Keratinocyte (primary cell): ENCODE measurements at regions not wholly inside any gene's neighbourhood (a gene's known extent, or its start where the extent isn't known, plus 50 kb on each side); places are given as distances from the start of the nearest gene placed in this dataset.

Experiments
- DNase-seq: peaks from one replicate; pipeline ENCODE4 v3.0.0-alpha.2; 2011; ENCODE audit warnings: low read depth, missing footprints, low spot score
- FAIRE-seq: peaks from 2 replicates; lab custom pipeline; 2011; peaks lifted over from hg19 to GRCh38; lab: Jason Lieb, UNC
- H2AFZ ChIP-seq: 2 replicates; pipeline ENCODE4 v1.6.0; 2012; ENCODE audit warnings: low read length, control low read depth, inconsistent platforms; ENCODE audit not compliant: control insufficient read depth
- H3K27ac ChIP-seq: 2 replicates; pipeline ENCODE4 v1.5.1; 2011; ENCODE audit warnings: low read length; ENCODE audit not compliant: control insufficient read depth, insufficient read depth
- H3K27me3 ChIP-seq: 3 replicates; pipeline ENCODE4 v1.6.0; 2011; ENCODE audit warnings: low read length; ENCODE audit not compliant: control insufficient read depth, insufficient read depth; ENCODE audit errors: extremely low read depth
- H3K36me3 ChIP-seq, 2 experiments: 2 replicates in 1 of 2; 3 replicates in 1 of 2; pipeline ENCODE4 v1.5.1; 2011; ENCODE audit warnings: low read length in 2 of 2, mild to moderate bottlenecking in 1 of 2; ENCODE audit not compliant: control insufficient read depth in 2 of 2, insufficient read depth in 2 of 2; ENCODE audit errors: extremely low read depth in 1 of 2
- H3K4me1 ChIP-seq: 3 replicates; pipeline ENCODE4 v1.5.1; 2011; ENCODE audit warnings: low read length; ENCODE audit not compliant: control insufficient read depth, insufficient read depth; ENCODE audit errors: extremely low read depth
- H3K4me2 ChIP-seq: 3 replicates; pipeline ENCODE4 v1.6.0; 2011; ENCODE audit warnings: low read depth, low read length; ENCODE audit not compliant: control insufficient read depth, insufficient read depth; ENCODE audit errors: extremely low read depth
- H3K4me3 ChIP-seq, 3 experiments: fragments of 200-600 bp in 1 of 3; sonication (generic) in 1 of 3; 2 replicates in 2 of 3; 3 replicates in 1 of 3; pipeline ENCODE4 v1.5.1; 2011 to 2016; ENCODE audit warnings: low read length in 3 of 3, mild to moderate bottlenecking in 3 of 3, control low read depth in 2 of 3, inconsistent platforms in 1 of 3, low read depth in 1 of 3, mixed read lengths in 1 of 3, mixed run types in 1 of 3, moderate library complexity in 1 of 3; ENCODE audit not compliant: control insufficient read depth in 2 of 3, insufficient read depth in 2 of 3; ENCODE audit errors: extremely low read depth in 1 of 3
- H3K79me2 ChIP-seq: 2 replicates; pipeline ENCODE4 v1.6.0; 2012; ENCODE audit warnings: low read length; ENCODE audit not compliant: control insufficient read depth, insufficient read depth
- H3K9ac ChIP-seq: 3 replicates; pipeline ENCODE4 v1.6.0; 2011; ENCODE audit warnings: low read length; ENCODE audit not compliant: control insufficient read depth, insufficient read depth; ENCODE audit errors: extremely low read depth
- H3K9me1 ChIP-seq: 3 replicates; pipeline ENCODE4 v1.6.0; 2011; ENCODE audit warnings: low read length; ENCODE audit not compliant: control insufficient read depth, insufficient read depth; ENCODE audit errors: extremely low read depth
- H3K9me3 ChIP-seq: 2 replicates; pipeline ENCODE4 v1.5.1; 2012; ENCODE audit warnings: low read depth, low read length; ENCODE audit not compliant: control insufficient read depth
- H4K20me1 ChIP-seq: 3 replicates; pipeline ENCODE4 v1.6.0; 2011; ENCODE audit warnings: low read length; ENCODE audit not compliant: control insufficient read depth, insufficient read depth; ENCODE audit errors: extremely low read depth
- EZH2 ChIP-seq: IDR thresholded peaks from one replicate; pipeline ENCODE4 v1.6.1; 2012; ENCODE audit warnings: inconsistent platforms, mild to moderate bottlenecking, low read length, moderate library complexity
- dilution Hi-C: fragments of 300-500 bp; cut with MboI; formaldehyde crosslinking; loops from one replicate; pipeline ENCODE4 v1.7.0; 2020; ENCODE audit warnings: low sequenced_read_pairs; ENCODE audit not compliant: extremely low pct_ligation_motif_present
- TF ChIP-seq, protein P1 (sequence below), 3 experiments: IDR thresholded peaks in 1 of 3; conservative IDR thresholded peaks in 1 of 3; optimal IDR thresholded peaks in 1 of 3; 2 replicates in 2 of 3; 3 replicates in 1 of 3; pipeline versions ENCODE3 to v1.5.1; 2011; ENCODE audit warnings: low read length in 3 of 3, mild to moderate bottlenecking in 3 of 3, moderate library complexity in 2 of 3, control low read depth in 1 of 3, inconsistent platforms in 1 of 3; ENCODE audit not compliant: insufficient read depth in 2 of 3; ENCODE audit errors: extremely low read depth in 1 of 3

DNA sequence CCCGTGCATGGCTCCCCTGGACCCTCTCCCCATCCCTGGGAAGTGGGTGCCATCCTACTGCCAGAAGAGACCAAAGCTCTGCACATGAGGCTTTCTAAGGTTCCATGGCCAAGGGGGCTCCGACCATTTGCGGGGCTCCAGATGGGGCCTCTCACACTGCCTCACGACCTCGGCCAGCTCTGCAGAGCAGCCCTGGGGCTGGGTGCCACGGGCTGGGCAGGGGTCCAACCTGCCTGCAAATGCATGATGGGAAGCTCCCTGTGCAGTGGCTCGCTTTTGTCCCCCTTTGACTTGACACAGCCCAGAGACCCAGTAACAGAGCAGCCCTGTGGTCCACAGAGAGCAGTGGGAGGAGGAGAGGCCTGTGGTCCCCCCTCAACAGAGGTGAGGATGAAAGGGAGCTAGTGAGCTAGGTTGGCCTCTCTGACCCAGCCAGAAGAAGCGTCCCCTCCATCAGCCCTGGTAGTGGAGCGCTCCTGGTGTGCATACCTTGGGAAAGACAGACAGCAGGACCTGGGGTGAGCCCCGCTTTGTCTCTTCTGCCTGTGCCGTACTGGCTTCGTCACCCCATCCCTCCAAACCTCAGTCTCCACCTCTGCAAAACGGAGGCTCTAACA is 174.1 kb downstream of the DDX1 start:
- no peak for TF ChIP-seq EZH2
- TF ChIP-seq, protein P1, sequence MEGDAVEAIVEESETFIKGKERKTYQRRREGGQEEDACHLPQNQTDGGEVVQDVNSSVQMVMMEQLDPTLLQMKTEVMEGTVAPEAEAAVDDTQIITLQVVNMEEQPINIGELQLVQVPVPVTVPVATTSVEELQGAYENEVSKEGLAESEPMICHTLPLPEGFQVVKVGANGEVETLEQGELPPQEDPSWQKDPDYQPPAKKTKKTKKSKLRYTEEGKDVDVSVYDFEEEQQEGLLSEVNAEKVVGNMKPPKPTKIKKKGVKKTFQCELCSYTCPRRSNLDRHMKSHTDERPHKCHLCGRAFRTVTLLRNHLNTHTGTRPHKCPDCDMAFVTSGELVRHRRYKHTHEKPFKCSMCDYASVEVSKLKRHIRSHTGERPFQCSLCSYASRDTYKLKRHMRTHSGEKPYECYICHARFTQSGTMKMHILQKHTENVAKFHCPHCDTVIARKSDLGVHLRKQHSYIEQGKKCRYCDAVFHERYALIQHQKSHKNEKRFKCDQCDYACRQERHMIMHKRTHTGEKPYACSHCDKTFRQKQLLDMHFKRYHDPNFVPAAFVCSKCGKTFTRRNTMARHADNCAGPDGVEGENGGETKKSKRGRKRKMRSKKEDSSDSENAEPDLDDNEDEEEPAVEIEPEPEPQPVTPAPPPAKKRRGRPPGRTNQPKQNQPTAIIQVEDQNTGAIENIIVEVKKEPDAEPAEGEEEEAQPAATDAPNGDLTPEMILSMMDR (optimal IDR thresholded peaks at IDR 0.05 in 1 of 3, IDR thresholded peaks at IDR 0.05 in 1 of 3, conservative IDR thresholded peaks at IDR 0.05 in 1 of 3; ENCODE audit: extremely low read depth in 1 of 3, insufficient read depth in 2 of 3, low read length in 3 of 3): no peak
- no peak for FAIRE-seq
- Histone ChIP-seq H3K36me3 (no peaks in the 10 kb centered on the region), H3K9me1 (no peaks in the 10 kb centered on the region), H3K4me2 (no peak overlapping the region), H2AFZ (no peak overlapping the region), H3K79me2 (no peaks in the 10 kb centered on the region), H3K27me3 (no peaks in the 10 kb centered on the region), H4K20me1 (no peaks in the 10 kb centered on the region), H3K4me3 (no peak overlapping the region), H3K27ac (no peak overlapping the region), H3K9ac (no peak overlapping the region), H3K4me1 (no peaks in the 10 kb centered on the region), H3K9me3 (no peaks in the 10 kb centered on the region)
- dilution Hi-C loops: no loop called here
- no peak for DNase-seq

DNA sequence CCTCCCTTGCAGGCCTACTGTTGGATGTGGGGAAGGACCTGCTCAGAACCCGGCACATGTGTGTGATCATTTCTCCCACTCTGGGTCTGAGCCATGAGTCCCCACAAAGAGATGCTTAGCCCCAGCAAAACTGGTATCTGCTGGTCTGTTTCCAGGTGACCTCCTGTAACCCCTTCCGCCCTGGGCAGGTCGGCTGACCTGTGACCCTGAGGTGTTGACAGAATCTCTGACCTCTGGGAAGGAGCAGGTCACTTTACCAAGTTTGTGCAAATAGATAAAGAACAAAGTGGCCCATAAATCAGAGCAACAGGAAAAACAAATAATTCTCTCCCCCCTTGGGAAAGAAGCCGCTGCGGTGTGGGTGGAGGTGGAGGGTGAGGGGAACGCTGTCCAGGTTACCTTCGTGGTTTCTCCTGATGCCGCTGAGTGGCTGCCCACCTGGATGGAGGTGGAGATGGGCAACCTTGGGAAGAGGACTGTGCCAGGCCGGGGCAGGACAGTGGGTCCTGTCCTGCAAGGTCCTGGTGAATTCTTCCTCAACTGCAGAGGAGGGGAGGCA is 174.0 kb upstream of the MYCN start:
- no peak for FAIRE-seq
- dilution Hi-C loops: no loop called here

More for the DNA sequence above, 174.0 kb upstream of the MYCN start:
- Histone ChIP-seq H2AFZ (no peak overlapping the region), H3K4me2 (no peak overlapping the region), H3K9me3 (no peaks in the 10 kb centered on the region), H3K27ac (no peak overlapping the region), H3K36me3 (no peaks in the 10 kb centered on the region), H3K4me1 (no peaks in the 10 kb centered on the region), H4K20me1 (no peaks in the 10 kb centered on the region), H3K79me2 (no peaks in the 10 kb centered on the region), H3K9ac (no peak overlapping the region), H3K27me3 (no peaks in the 10 kb centered on the region), H3K9me1 (no peaks in the 10 kb centered on the region), H3K4me3 (no peak overlapping the region)
- DNase-seq: no peak
- TF ChIP-seq, protein P1 (optimal IDR thresholded peaks at IDR 0.05 in 1 of 3, IDR thresholded peaks at IDR 0.05 in 1 of 3, conservative IDR thresholded peaks at IDR 0.05 in 1 of 3; ENCODE audit: extremely low read depth in 1 of 3, insufficient read depth in 2 of 3, low read length in 3 of 3): no peak
- no peak for TF ChIP-seq EZH2
